Glutamatergic neuron (in vitro differentiated cells): ENCODE measurements at regions not wholly inside any gene's neighbourhood (a gene's known extent, or its start where the extent isn't known, plus 50 kb on each side); places are given as distances from the start of the nearest gene placed in this dataset.

Experiments used
- DNase-seq: peaks from one replicate; pipeline ENCODE4 v3.0.0; 2022
- H3K27ac Mint-ChIP-seq: one replicate; pipeline ENCODE4 v1.8.0; 2020; ENCODE audit warnings: mild to moderate bottlenecking, mixed read lengths, inconsistent platforms; ENCODE audit not compliant: unreplicated experiment
- H3K27me3 Mint-ChIP-seq: one replicate; pipeline ENCODE4 v1.8.0; 2020; ENCODE audit warnings: mild to moderate bottlenecking, moderate library complexity, mixed read lengths, inconsistent platforms; ENCODE audit not compliant: unreplicated experiment
- H3K36me3 Mint-ChIP-seq: one replicate; pipeline ENCODE4 v1.8.0; 2020; ENCODE audit warnings: mild to moderate bottlenecking, mixed read lengths, inconsistent platforms; ENCODE audit not compliant: unreplicated experiment
- H3K4me1 Mint-ChIP-seq: one replicate; pipeline ENCODE4 v1.8.0; 2020; ENCODE audit warnings: mild to moderate bottlenecking, low read depth, mixed read lengths, inconsistent platforms; ENCODE audit not compliant: unreplicated experiment
- H3K4me3 Mint-ChIP-seq: one replicate; pipeline ENCODE4 v1.8.0; 2020; ENCODE audit warnings: mild to moderate bottlenecking, mixed read lengths, inconsistent platforms; ENCODE audit not compliant: unreplicated experiment
- H3K9me3 Mint-ChIP-seq: one replicate; pipeline ENCODE4 v1.8.0; 2020; ENCODE audit warnings: mild to moderate bottlenecking, moderate library complexity, mixed read lengths, inconsistent platforms; ENCODE audit not compliant: unreplicated experiment
- CTCF ChIP-seq: fragments of 200-600 bp; sonication (generic); IDR thresholded peaks from one replicate; pipeline ENCODE4 v1.5.0; 2021; ENCODE audit not compliant: partially characterized antibody, unreplicated experiment

GRCh38 chr1:47629201-47629600 is 191.4 kb downstream of the FOXD2 start:
- no peak for TF ChIP-seq CTCF
- Mint-ChIP-seq H3K4me1 (peaks cover 19% of the 10 kb centered on the region), H3K27ac (no peak overlapping the region), H3K27me3 (peaks cover under 1% of the 10 kb centered on the region), H3K36me3 (peaks cover 5% of the 10 kb centered on the region), H3K4me3 (no peak overlapping the region), H3K9me3 (peaks cover 6% of the 10 kb centered on the region)
- no peak for DNase-seq

- H3K27me3 Mint-ChIP-seq, result peaks cover 3% of the 10 kb centered on the region
- peaks cover 6% of the 10 kb centered on the region for H3K9me3 Mint-ChIP-seq
- H3K4me3 Mint-ChIP-seq, result no peak overlapping the region
- no peak for TF ChIP-seq CTCF
- no peak for DNase-seq
- peaks cover 5% of the 10 kb centered on the region for H3K36me3 Mint-ChIP-seq
- peaks cover 19% of the 10 kb centered on the region for H3K4me1 Mint-ChIP-seq
- no peak overlapping the region for H3K27ac Mint-ChIP-seq
Observed at GRCh38 chr1:47630346-47630745, 192.5 kb downstream of the FOXD2 start.

GRCh38 chr1:47631411-47631995 is 193.7 kb downstream of the FOXD2 start:
- TF ChIP-seq CTCF, result no peak
- H3K9me3 Mint-ChIP-seq, result peaks cover 6% of the 10 kb centered on the region
- peak; percentile 50 for DNase-seq
- peaks cover 19% of the 10 kb centered on the region for H3K4me1 Mint-ChIP-seq
- H3K4me3 Mint-ChIP-seq, result no peak overlapping the region
- no peak overlapping the region for H3K27ac Mint-ChIP-seq
- H3K36me3 Mint-ChIP-seq, result peaks cover 5% of the 10 kb centered on the region
- peaks cover 6% of the 10 kb centered on the region for H3K27me3 Mint-ChIP-seq

GRCh38 chr1:47635111-47635510 is 197.3 kb downstream of the FOXD2 start:
- Mint-ChIP-seq H3K36me3 (peaks cover 5% of the 10 kb centered on the region), H3K4me1 (peaks cover 15% of the 10 kb centered on the region), H3K4me3 (no peak overlapping the region), H3K27ac (no peak overlapping the region), H3K27me3 (peaks cover 11% of the 10 kb centered on the region), H3K9me3 (peaks cover 6% of the 10 kb centered on the region)
- TF ChIP-seq CTCF, result no peak
- DNase-seq, result no peak

- DNase-seq, result no peak
- H3K9me3 Mint-ChIP-seq, result peaks cover 6% of the 10 kb centered on the region
- peaks cover 11% of the 10 kb centered on the region for H3K27me3 Mint-ChIP-seq
- H3K27ac Mint-ChIP-seq, result no peak overlapping the region
- no peak for TF ChIP-seq CTCF
- H3K4me1 Mint-ChIP-seq, result peaks cover 15% of the 10 kb centered on the region
- H3K4me3 Mint-ChIP-seq, result no peak overlapping the region
- peaks cover 5% of the 10 kb centered on the region for H3K36me3 Mint-ChIP-seq
Observed at GRCh38 chr1:47635597-47635996, 197.8 kb downstream of the FOXD2 start.
